Lower leg skin (tissue), 3 donors: ENCODE measurements at regions not wholly inside any gene's neighbourhood (a gene's known extent, or its start where the extent isn't known, plus 50 kb on each side); places are given as distances from the start of the nearest gene placed in this dataset.

Experiments used
- CTCF ChIP-seq, 3 donors: fragments of 450-650 bp; IDR thresholded peaks; one replicate each; pipeline ENCODE4 v1.5.1; 2016; ENCODE audit warnings: antibody characterized with exemption in 3 of 3, mild to moderate bottlenecking in 3 of 3, moderate library complexity in 2 of 3
- POLR2A ChIP-seq, 2 donors: fragments of 450-650 bp; IDR thresholded peaks; one replicate each; pipeline ENCODE4 v1.6.1; 2016 to 2017; ENCODE audit warnings: antibody characterized with exemption in 2 of 2, mild to moderate bottlenecking in 1 of 2, moderate library complexity in 1 of 2

GRCh38 chr4:170464614-170465197 lies 374.9 kb upstream of the AADAT start:
- no peak for TF ChIP-seq CTCF (IDR thresholded peaks at IDR 0.05)
- no peak for TF ChIP-seq POLR2A (IDR thresholded peaks at IDR 0.05)
